IPS DF 19.7 (cell line): ENCODE measurements at regions not wholly inside any gene's neighbourhood (a gene's known extent, or its start where the extent isn't known, plus 50 kb on each side); places are given as distances from the start of the nearest gene placed in this dataset.
"Not testable (repeated sequence)": the region's sequence is repeated elsewhere in the genome, so short reads cannot be mapped to it uniquely, and the experiment has no call there.

ENCODE experiments used
- DNase-seq: peaks from one replicate; pipeline ENCODE4 v3.0.0-alpha.2; 2013; ENCODE audit warnings: low read depth, low spot score

GRCh38 chr10:128576943-128577670 is 450.9 kb upstream of the MKI67 start:
- DNase-seq: no peak

GRCh38 chr10:128577958-128578750 is 451.9 kb upstream of the MKI67 start:
- no peak for DNase-seq

- DNase-seq: no peak
Observed at GRCh38 chr10:128578766-128579165, 452.5 kb upstream of the MKI67 start.

GRCh38 chr10:128579280-128579865 is 453.1 kb upstream of the MKI67 start:
- DNase-seq: no peak

GRCh38 chr10:128579901-128580300 is 453.7 kb upstream of the MKI67 start:
- DNase-seq: no peak

GRCh38 chr10:128583125-128583524 is 456.9 kb upstream of the MKI67 start:
- not testable (repeated sequence) for DNase-seq

- DNase-seq: not testable (repeated sequence)
Observed at GRCh38 chr10:128586599-128586998, 460.4 kb upstream of the MKI67 start.

- no peak for DNase-seq
Observed at GRCh38 chr10:128587689-128588088, 461.5 kb upstream of the MKI67 start.

- DNase-seq: no peak
Observed at GRCh38 chr10:128588402-128588801, 462.2 kb upstream of the MKI67 start.

- DNase-seq: no peak
Observed at GRCh38 chr10:128594688-128595087, 468.5 kb upstream of the MKI67 start.

- DNase-seq: no peak
Observed at GRCh38 chr10:128596906-128597305, 470.7 kb upstream of the MKI67 start.

- no peak for DNase-seq
Observed at GRCh38 chr10:128599030-128599429, 472.8 kb upstream of the MKI67 start.

GRCh38 chr10:128599538-128599937 is 473.3 kb upstream of the MKI67 start:
- no peak for DNase-seq

- no peak for DNase-seq
Observed at GRCh38 chr10:128602183-128602582, 476.0 kb upstream of the MKI67 start.

GRCh38 chr10:128604025-128604424 is 477.8 kb upstream of the MKI67 start:
- no peak for DNase-seq

GRCh38 chr10:128605180-128605579 is 479.0 kb upstream of the MKI67 start:
- no peak for DNase-seq

- DNase-seq: no peak
Observed at GRCh38 chr10:128606055-128606454, 479.8 kb upstream of the MKI67 start.

GRCh38 chr10:128608791-128609190 is 482.6 kb upstream of the MKI67 start:
- DNase-seq: no peak

- no peak for DNase-seq
Observed at GRCh38 chr10:128609460-128609859, 483.2 kb upstream of the MKI67 start.

GRCh38 chr10:128610113-128610512 is 483.9 kb upstream of the MKI67 start:
- DNase-seq: no peak

GRCh38 chr10:128612195-128612594 is 486.0 kb upstream of the MKI67 start:
- no peak for DNase-seq

- no peak for DNase-seq
Observed at GRCh38 chr10:128612631-128613030, 486.4 kb upstream of the MKI67 start.
